MM.1S (cell line): ENCODE measurements at regions not wholly inside any gene's neighbourhood (a gene's known extent, or its start where the extent isn't known, plus 50 kb on each side); places are given as distances from the start of the nearest gene placed in this dataset.
"Not testable (repeated sequence)": the region's sequence is repeated elsewhere in the genome, so short reads cannot be mapped to it uniquely, and the experiment has no call there.

ENCODE experiments used
- CTCF ChIP-seq: fragments of 300-600 bp; sonication (generic); IDR thresholded peaks from 2 replicates; pipeline ENCODE4 v1.5.1; 2016; ENCODE audit warnings: antibody characterized with exemption, low read length, mixed read lengths
- EZH2 ChIP-seq: fragments of 300-600 bp; sonication (generic); optimal IDR thresholded peaks from 2 replicates; pipeline ENCODE3; 2017; ENCODE audit warnings: low read depth, mild to moderate bottlenecking, antibody characterized with exemption, low read length, mixed read lengths

- TF ChIP-seq CTCF, EZH2: not testable (repeated sequence)
Measured at GRCh38 chr20:29093958-29094357, 2163.5 kb upstream of the DEFB115 start.
